Smooth muscle cell (in vitro differentiated cells): ENCODE measurements at regions not wholly inside any gene's neighbourhood (a gene's known extent, or its start where the extent isn't known, plus 50 kb on each side); places are given as distances from the start of the nearest gene placed in this dataset.

Experiments
- DNase-seq: peaks from one replicate; lab custom pipeline; 2025; ENCODE audit not compliant: unreplicated experiment; lab: John Stamatoyannopoulos, UW
- H2AFZ ChIP-seq: fragments of 200-600 bp; sonication (generic); 2 replicates; pipeline ENCODE4 v1.6.0; 2016; ENCODE audit warnings: antibody characterized with exemption, low read depth, mild to moderate bottlenecking
- H3F3A ChIP-seq: fragments of 200-600 bp; sonication (generic); 2 replicates; pipeline ENCODE4 v1.6.0; 2017; ENCODE audit warnings: antibody characterized with exemption, low read depth
- H3K27ac ChIP-seq: fragments of 200-600 bp; sonication (generic); 2 replicates; pipeline ENCODE4 v1.5.1; 2016; ENCODE audit warnings: low read depth, mild to moderate bottlenecking
- H3K27me3 ChIP-seq: fragments of 200-600 bp; sonication (generic); 2 replicates; pipeline ENCODE4 v1.6.1; 2016; ENCODE audit warnings: low read depth, mild to moderate bottlenecking
- H3K36me3 ChIP-seq: fragments of 200-600 bp; sonication (generic); 2 replicates; pipeline ENCODE4 v1.5.1; 2016; ENCODE audit warnings: low read depth
- H3K4me1 ChIP-seq: fragments of 200-600 bp; sonication (generic); 2 replicates; pipeline ENCODE4 v1.5.1; 2016; ENCODE audit warnings: low read depth
- H3K4me2 ChIP-seq: fragments of 200-600 bp; sonication (generic); 2 replicates; pipeline ENCODE4 v1.6.0; 2016; ENCODE audit warnings: mild to moderate bottlenecking
- H3K4me3 ChIP-seq: fragments of 200-600 bp; sonication (generic); 2 replicates; pipeline ENCODE4 v1.5.1; 2016; ENCODE audit warnings: mild to moderate bottlenecking
- H3K79me2 ChIP-seq: fragments of 200-600 bp; sonication (generic); 2 replicates; pipeline ENCODE4 v1.6.0; 2016; ENCODE audit warnings: low read depth, mild to moderate bottlenecking
- H3K9ac ChIP-seq: fragments of 200-600 bp; sonication (generic); 2 replicates; pipeline ENCODE4 v1.6.0; 2016; ENCODE audit warnings: low read depth
- H3K9me3 ChIP-seq: fragments of 200-600 bp; sonication (generic); replicated peaks from 2 replicates; pipeline ENCODE4 v1.5.1; 2016; ENCODE audit warnings: low read depth
- H4K20me1 ChIP-seq: fragments of 200-600 bp; sonication (generic); 2 replicates; pipeline ENCODE4 v1.6.0; 2016; ENCODE audit warnings: low read depth
- CTCF ChIP-seq: fragments of 200-600 bp; sonication (generic); IDR thresholded peaks from 2 replicates; pipeline ENCODE4 v1.5.1; 2017; ENCODE audit warnings: borderline replicate concordance, mild to moderate bottlenecking, antibody characterized with exemption; ENCODE audit not compliant: insufficient read depth, poor library complexity, severe bottlenecking
- WGBS: methylation state at CpG from one replicate; pipeline ENCODE4 v1.1.7; 2016; ENCODE audit warnings: low lambda C conversion rate; 5-methylcytosine and 5-hydroxymethylcytosine counted together

DNA sequence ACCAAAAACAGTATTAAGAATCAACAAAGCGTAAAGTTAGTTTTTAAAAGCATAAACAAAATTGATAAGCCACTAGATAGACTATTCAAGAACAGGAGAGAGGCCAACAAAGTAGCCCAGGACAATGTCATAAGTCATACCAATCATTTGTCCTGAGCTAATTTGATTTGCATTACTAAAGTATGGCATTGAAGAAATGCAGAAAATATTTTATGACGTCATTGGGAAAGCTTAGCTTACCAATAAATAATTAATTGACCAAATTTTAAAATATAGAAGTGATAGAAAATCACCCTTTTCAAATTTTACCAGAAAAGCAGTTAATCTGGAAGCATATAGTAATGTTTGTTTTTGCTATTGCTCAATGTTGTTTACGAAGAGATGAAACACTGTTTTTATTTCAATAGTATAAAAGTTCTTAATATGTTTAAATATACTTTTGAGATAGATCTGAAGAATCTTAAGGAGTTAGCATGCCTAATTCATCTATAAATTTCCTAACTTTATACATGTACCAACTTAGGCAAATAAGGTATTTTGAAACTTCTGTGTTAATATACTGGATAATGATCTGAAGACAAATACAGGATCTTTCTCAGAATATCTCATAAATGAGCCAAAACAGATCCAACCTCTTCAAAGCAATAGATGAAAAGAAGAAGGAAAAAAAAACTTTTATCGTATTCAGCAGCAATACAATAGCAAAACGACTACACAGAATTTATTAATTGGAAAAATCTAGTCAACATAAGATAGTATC, 1118.5 kb downstream of the SLC16A7 start:
- Histone ChIP-seq H3K4me1 (no peaks in the 10 kb centered on the region), H3F3A (no peaks in the 10 kb centered on the region), H3K9me3 (no peaks in the 10 kb centered on the region), H3K4me3 (no peak overlapping the region), H3K27ac (no peak overlapping the region), H3K79me2 (no peaks in the 10 kb centered on the region), H3K9ac (no peak overlapping the region), H2AFZ (no peak overlapping the region), H4K20me1 (no peaks in the 10 kb centered on the region), H3K4me2 (no peak overlapping the region), H3K36me3 (no peaks in the 10 kb centered on the region), H3K27me3 (no peaks in the 10 kb centered on the region)
- TF ChIP-seq CTCF: no peak
- WGBS: 89% methylated on average over 5 of the region's 5 CpGs
- DNase-seq: no peak

DNA sequence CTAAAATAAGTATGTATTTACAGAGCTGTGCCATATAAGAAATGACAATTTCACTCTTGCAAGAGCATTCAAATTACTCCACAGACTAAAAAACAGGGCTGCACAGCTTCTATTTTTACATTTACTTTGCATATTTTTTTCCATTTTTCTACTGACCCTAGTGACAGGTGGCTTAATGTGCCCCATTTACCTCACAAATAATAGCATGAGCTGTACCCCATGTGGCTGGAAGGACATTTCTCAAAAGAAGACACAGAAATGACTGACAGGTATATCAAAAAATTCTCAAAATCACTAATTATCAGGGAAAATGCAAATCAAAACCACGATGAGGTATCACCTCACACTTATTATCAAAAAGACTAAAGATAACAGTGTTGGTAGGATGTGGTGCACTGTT, 1128.6 kb downstream of the SLC16A7 start:
- Histone ChIP-seq H3K4me3 (no peak overlapping the region), H3K9me3 (no peaks in the 10 kb centered on the region), H3F3A (no peaks in the 10 kb centered on the region), H3K27me3 (no peaks in the 10 kb centered on the region), H3K4me2 (no peak overlapping the region), H4K20me1 (no peaks in the 10 kb centered on the region), H3K4me1 (no peaks in the 10 kb centered on the region), H3K79me2 (no peaks in the 10 kb centered on the region), H3K9ac (no peak overlapping the region), H3K27ac (no peak overlapping the region), H2AFZ (no peak overlapping the region), H3K36me3 (no peaks in the 10 kb centered on the region)
- no peak for DNase-seq
- 60% methylated on average over 1 of the region's 1 CpG for whole genome bisulfite sequencing
- no peak for TF ChIP-seq CTCF

DNA sequence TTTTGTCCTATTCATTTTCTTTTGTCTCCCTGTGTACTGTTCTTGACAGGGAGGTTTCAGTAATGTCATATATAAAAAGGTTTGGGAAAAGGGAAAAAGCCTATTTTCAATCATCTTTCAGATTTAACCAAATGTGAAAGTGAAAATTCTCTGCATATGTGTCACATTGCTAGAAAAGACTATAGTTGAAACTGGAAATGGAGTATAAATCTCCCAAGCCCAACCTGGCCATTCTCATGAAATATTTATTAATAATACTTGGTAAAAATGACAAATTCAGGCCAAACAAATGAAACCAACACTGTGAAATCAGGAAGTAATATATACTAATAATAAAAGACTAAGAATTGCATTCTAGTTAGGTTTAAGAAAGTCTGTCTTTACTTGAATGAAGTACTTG, 1129.2 kb downstream of the SLC16A7 start:
- DNase-seq: no peak
- no peaks in the 10 kb centered on the region for H4K20me1 ChIP-seq
- no peaks in the 10 kb centered on the region for H3K9me3 ChIP-seq
- H3K79me2 ChIP-seq: no peaks in the 10 kb centered on the region
- H3K9ac ChIP-seq: no peak overlapping the region
- H3K27ac ChIP-seq: no peak overlapping the region
- no peaks in the 10 kb centered on the region for H3F3A ChIP-seq
- no peak overlapping the region for H2AFZ ChIP-seq
- no peak overlapping the region for H3K4me3 ChIP-seq
- no peaks in the 10 kb centered on the region for H3K36me3 ChIP-seq
- no peak for TF ChIP-seq CTCF
- H3K4me1 ChIP-seq: no peaks in the 10 kb centered on the region
- H3K27me3 ChIP-seq: no peaks in the 10 kb centered on the region
- no peak overlapping the region for H3K4me2 ChIP-seq

GRCh38 chr12:60752589-60752988, 1156.8 kb downstream of the SLC16A7 start:
- Histone ChIP-seq H3K79me2 (no peaks in the 10 kb centered on the region), H3K4me2 (no peak overlapping the region), H3K4me1 (no peaks in the 10 kb centered on the region), H4K20me1 (no peaks in the 10 kb centered on the region), H3K27ac (no peak overlapping the region), H3K36me3 (no peaks in the 10 kb centered on the region), H3K9me3 (no peaks in the 10 kb centered on the region), H3K27me3 (no peaks in the 10 kb centered on the region), H2AFZ (no peak overlapping the region), H3F3A (no peaks in the 10 kb centered on the region), H3K4me3 (no peak overlapping the region), H3K9ac (no peak overlapping the region)
- TF ChIP-seq CTCF: no peak
- WGBS: 82% methylated on average over 1 of the region's 1 CpG
- DNase-seq: no peak
